ENCODE measurements at regions not wholly inside any gene's neighbourhood (a gene's known extent, or its start where the extent isn't known, plus 50 kb on each side); places are given as distances from the start of the nearest gene placed in this dataset.

- TF ChIP-seq SIN3A (IDR thresholded peaks at IDR 0.05; ENCODE audit: borderline replicate concordance, insufficient read depth, low read length), result no peak
- no peak for TF ChIP-seq TAF1 (IDR thresholded peaks at IDR 0.05; ENCODE audit: borderline replicate concordance, insufficient read depth, low read length)
- no peak for TF ChIP-seq POLR2AphosphoS5 (IDR thresholded peaks at IDR 0.05; ENCODE audit: low read depth, low read length)
- TF ChIP-seq FOXP2 (optimal IDR thresholded peaks at IDR 0.05; ENCODE audit: borderline replicate concordance, extremely low read depth, extremely low read length, insufficient read depth), result no peak
- no peak for TF ChIP-seq REST (IDR thresholded peaks at IDR 0.05; ENCODE audit: insufficient read depth in 1 of 2, low read depth in 2 of 2, low read length in 2 of 2)
Measured at GRCh38 chr7:67301667-67302066, 305.0 kb downstream of the TYW1 start.

- TF ChIP-seq TAF1 (IDR thresholded peaks at IDR 0.05; ENCODE audit: borderline replicate concordance, insufficient read depth, low read length) (peak; percentile 88; the same call in 1 of the 2 replicates), REST (IDR thresholded peaks at IDR 0.05; ENCODE audit: insufficient read depth in 1 of 2, low read depth in 2 of 2, low read length in 2 of 2) (no peak), SIN3A (IDR thresholded peaks at IDR 0.05; ENCODE audit: borderline replicate concordance, insufficient read depth, low read length) (peak; percentile 52; the same call in 1 of the 2 replicates), FOXP2 (optimal IDR thresholded peaks at IDR 0.05; ENCODE audit: borderline replicate concordance, extremely low read depth, extremely low read length, insufficient read depth) (peak; percentile 15), POLR2AphosphoS5 (IDR thresholded peaks at IDR 0.05; ENCODE audit: low read depth, low read length) (peak; percentile 92)
Measured at GRCh38 chr7:67302113-67303039, 305.7 kb downstream of the TYW1 start.

GRCh38 chr7:67306331-67306730, 309.7 kb downstream of the TYW1 start:
- no peak for TF ChIP-seq FOXP2 (optimal IDR thresholded peaks at IDR 0.05; ENCODE audit: borderline replicate concordance, extremely low read depth, extremely low read length, insufficient read depth)
- no peak for TF ChIP-seq REST (IDR thresholded peaks at IDR 0.05; ENCODE audit: insufficient read depth in 1 of 2, low read depth in 2 of 2, low read length in 2 of 2)
- TF ChIP-seq SIN3A (IDR thresholded peaks at IDR 0.05; ENCODE audit: borderline replicate concordance, insufficient read depth, low read length), result no peak
- no peak for TF ChIP-seq TAF1 (IDR thresholded peaks at IDR 0.05; ENCODE audit: borderline replicate concordance, insufficient read depth, low read length)
- TF ChIP-seq POLR2AphosphoS5 (IDR thresholded peaks at IDR 0.05; ENCODE audit: low read depth, low read length), result no peak

- TF ChIP-seq FOXP2 (optimal IDR thresholded peaks at IDR 0.05; ENCODE audit: borderline replicate concordance, extremely low read depth, extremely low read length, insufficient read depth) (no peak), SIN3A (IDR thresholded peaks at IDR 0.05; ENCODE audit: borderline replicate concordance, insufficient read depth, low read length) (no peak), REST (IDR thresholded peaks at IDR 0.05; ENCODE audit: insufficient read depth in 1 of 2, low read depth in 2 of 2, low read length in 2 of 2) (no peak), TAF1 (IDR thresholded peaks at IDR 0.05; ENCODE audit: borderline replicate concordance, insufficient read depth, low read length) (no peak), POLR2AphosphoS5 (IDR thresholded peaks at IDR 0.05; ENCODE audit: low read depth, low read length) (no peak)
Measured at GRCh38 chr7:67309764-67310549, 313.3 kb downstream of the TYW1 start.

Measured in PFSK-1 (cell line).